AG20443 (cell line): ENCODE measurements at regions not wholly inside any gene's neighbourhood (a gene's known extent, or its start where the extent isn't known, plus 50 kb on each side); places are given as distances from the start of the nearest gene placed in this dataset.
"Not testable (repeated sequence)": the region's sequence is repeated elsewhere in the genome, so short reads cannot be mapped to it uniquely, and the experiment has no call there.

Experiments
- DNase-seq: peaks from one replicate; pipeline ENCODE4 v3.0.0; 2012; ENCODE audit warnings: low spot score, mixed read lengths

DNA sequence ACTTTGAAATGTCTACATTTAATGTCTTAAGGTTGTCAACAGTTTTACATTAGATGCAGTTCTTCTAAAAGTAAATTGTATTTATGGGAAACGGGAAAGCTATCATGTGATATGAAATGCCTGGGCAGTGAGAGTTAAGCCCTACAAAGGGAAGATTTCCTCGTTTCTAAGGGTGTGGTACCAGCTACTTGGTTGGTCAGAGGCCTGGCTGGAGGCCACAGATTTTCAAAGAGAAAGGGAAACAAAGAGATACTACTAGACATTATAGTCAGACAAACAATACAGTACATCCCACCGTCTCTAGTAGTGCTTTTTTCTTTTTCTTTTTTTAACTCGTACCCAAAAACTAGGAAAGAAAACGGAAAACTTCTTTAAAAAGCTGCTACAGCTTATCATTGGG is 467.8 kb downstream of the PCDH7 start:
- peak; percentile 9 for DNase-seq

DNA sequence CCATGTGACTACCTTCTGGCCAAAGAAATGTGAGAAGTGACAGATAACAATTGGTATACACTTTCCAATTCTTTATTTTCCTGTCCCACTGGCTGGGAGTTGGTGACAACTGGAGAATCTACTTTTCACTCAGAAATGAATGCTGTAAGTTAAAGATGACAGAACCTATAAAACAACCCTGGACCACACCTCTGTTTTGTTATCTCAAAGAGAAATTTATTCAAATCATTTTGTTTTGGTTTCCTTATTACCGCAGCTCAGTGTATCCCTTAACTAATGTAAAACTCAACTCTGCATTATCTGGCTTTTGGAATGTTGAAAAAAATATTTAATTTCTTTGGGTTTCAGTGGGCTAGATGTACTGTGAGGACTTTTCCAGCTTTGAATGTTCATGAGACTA is 469.8 kb downstream of the PCDH7 start:
- no peak for DNase-seq

DNA sequence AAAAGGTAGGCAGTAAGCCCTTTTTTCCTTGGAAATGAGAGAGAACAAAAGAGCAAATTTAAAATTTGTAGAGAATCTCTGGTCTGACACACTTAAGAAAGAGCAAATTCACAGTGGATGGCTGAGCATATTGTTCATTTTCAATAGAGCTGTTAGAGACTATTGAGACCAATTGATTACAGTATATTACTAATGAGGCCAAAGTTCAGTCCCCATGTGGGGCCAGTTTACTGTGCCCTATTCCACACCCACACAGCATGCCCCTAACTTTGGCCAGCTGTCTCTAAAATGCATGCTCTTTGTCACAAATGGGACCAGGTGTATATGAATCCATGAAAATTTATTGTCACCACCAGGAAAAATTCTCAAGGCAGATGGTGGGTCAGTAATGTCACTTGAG is 470.5 kb downstream of the PCDH7 start:
- no peak for DNase-seq

DNA sequence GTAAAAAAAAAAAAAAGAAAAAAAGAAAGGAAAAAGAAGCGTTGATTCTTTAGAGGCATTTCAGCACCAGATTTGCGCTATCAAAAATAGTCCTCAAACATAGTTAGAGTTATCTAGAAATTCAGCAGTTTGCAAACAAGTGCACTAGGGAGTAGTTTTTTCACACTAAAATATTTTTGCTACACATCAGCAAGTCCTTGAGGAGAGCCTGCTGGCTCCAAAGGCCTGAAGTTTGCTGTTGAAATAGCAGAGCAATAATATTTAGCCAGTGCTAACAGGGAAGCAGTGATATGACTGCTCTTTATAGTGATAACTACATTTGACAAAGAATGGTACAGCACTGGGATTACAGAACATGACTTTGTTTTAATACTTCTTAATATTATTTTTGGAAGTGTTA is 472.2 kb downstream of the PCDH7 start:
- DNase-seq: no peak

DNA sequence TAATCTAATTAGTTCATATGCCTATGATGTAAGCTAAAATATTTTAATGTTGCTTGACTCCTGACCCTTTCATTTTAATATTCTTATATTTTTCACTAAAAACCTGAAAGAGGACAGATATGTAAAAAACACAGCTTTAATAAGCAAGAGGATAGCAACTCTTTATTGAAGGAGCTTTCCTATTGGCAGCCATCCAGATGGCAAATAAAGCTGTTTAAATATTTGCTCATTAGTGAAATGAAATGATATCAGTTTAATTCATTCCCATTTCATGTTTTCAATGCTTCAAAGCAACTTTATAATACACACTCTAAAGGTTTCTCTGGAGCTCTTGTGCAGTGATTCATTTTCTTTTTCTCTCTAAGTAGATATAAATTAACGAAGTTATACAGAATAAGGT is 473.4 kb downstream of the PCDH7 start:
- no peak for DNase-seq

DNA sequence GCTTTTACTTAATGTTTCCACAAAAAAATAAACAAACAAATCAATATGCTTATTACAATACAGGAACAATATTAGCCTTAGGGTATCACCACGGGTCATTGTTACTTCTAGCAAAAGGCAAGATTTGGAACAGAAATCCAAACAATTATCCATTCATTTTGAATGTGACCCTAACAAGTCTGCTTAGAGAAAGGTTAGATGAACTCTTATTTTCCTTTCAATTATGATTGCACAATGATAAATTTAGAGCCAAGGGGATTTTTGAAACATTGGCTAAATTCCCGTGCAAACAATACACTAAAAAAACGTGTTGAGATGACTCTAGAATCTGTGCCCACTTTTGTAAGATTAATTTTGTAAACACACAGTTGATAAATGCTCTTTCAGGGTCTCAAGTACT is 474.7 kb downstream of the PCDH7 start:
- DNase-seq: no peak

DNA sequence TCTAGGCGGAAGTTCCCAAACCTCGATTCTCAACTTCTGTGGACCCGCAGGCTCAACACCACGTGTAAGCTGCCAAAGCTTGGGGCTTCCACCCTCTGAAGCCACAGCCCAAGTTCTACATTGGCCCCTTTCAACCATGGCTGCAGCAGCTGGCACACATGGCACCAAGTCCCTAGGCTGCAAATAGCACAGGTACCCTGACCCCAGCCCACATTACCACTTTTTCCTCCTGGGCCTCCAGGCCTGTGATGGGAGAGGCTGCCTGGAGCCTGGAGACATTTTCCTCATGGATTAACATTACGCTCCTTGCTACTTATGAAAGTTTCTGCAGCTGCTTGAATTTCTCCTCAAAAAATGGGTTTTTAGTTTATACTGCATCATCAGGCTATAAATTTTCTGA is 479.5 kb downstream of the PCDH7 start:
- no peak for DNase-seq

DNA sequence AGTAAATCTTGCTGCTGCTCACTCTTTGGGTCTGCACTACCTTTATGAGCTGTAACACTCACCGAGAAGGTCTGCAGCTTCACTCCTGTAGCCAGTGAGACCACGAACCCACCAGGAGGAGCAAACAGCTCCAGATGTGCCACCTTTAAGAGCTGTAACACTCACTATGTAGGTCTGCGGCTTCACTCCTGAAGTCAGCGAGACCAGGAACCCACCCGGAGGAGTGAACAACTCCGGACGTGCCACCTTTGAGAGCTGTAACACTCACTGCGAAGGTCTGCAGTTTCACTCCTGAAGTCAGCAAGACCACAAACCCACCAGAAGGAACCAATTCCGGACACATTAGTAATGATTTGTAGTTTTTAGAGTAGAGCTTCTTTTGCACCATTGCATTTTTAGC is 481.9 kb downstream of the PCDH7 start:
- not testable (repeated sequence) for DNase-seq

DNA sequence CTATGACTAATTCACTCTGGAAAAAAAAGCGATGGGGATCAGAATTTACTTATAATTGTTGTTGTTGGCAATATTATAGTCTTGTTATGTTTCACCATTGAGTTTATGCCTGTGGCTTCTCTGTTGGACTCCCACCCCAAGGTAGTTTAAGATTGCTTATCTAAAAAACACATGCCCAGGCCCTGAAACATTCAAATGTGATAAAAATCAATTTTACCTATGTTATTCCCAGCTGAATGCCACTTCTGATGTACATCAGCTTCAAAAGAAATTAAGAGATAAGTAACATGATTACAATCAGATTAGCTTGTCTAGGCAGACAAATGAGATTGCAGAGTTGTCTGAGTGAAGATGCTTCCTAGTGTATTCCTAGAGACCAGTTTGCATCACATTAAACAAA is 484.7 kb downstream of the PCDH7 start:
- DNase-seq: no peak

DNA sequence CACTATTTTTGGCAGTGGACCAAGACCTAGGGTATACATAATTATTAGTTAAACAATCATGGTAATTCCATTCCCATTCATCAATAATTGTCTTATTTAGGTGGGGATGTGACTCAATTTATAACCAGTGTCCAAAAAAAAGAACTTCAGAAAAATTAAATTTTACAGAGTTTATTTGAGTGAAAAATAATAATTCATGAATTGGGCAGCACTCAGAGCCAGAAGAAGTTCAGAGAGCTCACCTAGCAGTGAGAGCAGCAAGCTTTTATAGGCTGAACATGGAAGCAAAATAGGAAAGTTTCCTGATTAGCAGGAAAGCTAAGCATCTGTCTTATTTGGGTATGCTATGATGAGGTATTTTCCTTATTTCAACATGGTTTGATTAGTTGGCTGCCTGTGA is 500.8 kb downstream of the PCDH7 start:
- DNase-seq: no peak

DNA sequence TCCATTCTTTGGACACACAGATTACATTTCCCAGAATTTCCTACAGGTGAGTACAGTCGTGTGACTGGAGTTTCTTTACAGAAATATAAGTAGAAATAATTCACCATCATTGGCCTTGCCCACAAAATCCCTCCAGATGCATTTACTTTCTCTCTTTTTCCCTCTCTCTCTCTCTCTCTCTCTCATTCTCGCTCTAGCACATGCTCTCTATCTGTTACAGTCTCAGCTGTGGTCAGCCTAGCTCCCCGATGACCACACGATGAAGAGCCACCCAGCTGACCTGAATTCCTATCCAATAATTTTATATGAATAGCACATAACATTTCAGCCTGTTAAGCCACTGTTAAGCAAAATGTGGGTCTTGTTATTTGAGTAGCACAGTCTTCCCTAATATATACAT is 507.9 kb downstream of the PCDH7 start:
- DNase-seq: no peak

DNA sequence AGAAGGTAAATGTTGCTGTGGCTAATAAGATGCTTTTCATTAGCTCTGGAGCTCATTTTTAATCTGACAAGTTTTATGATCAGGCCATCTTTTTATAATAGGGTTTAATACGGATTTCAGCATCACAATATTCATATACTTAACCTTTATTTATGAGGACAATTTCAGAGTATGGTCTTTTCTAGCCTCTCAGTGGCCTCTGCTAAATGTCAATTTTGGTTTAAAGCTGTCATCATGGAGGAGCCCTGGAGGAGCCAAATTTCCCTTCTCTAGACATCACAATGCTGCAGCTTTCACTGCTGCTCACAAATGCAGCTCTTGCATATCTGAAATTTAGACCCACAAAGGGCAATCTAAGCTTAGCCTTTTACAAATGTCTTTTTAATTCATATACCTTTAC is 510.4 kb downstream of the PCDH7 start:
- DNase-seq: no peak

DNA sequence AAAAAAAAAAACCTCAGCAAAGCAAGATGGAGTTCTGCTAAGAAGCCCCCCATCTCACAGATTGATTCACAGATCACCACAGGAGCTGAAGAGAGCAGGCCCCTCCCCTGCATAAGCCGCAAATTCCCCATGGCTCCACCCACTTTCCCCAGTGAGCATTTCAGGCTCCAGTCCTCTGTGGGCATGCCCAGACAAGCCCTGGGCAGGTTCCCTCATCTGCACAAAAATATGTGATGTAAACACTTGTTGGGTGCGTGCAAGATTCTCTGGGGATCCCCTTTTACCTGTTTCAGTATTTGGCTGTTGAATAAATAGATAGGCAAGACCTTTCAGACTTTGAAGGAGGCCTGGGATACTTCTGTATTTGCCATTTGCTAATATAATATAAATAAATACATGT is 514.3 kb downstream of the PCDH7 start:
- DNase-seq: no peak

DNA sequence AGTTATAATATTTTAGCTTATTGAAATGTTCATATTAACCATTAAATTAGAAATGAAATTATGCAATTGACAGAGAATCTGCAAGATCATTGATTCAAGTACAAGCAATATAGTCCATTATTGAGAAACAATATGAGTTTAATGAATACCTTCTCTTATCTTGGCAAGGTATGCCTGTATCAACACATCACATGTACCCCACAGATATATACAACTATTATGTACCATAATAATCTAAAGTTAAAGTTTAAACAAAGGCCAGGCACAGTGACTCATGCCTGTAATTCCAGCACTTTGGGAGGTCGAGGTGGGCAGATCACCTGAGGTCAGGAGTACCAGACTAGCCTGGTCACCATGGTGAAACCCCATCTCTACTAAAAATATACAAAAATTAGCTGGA is 514.7 kb downstream of the PCDH7 start:
- no peak for DNase-seq

DNA sequence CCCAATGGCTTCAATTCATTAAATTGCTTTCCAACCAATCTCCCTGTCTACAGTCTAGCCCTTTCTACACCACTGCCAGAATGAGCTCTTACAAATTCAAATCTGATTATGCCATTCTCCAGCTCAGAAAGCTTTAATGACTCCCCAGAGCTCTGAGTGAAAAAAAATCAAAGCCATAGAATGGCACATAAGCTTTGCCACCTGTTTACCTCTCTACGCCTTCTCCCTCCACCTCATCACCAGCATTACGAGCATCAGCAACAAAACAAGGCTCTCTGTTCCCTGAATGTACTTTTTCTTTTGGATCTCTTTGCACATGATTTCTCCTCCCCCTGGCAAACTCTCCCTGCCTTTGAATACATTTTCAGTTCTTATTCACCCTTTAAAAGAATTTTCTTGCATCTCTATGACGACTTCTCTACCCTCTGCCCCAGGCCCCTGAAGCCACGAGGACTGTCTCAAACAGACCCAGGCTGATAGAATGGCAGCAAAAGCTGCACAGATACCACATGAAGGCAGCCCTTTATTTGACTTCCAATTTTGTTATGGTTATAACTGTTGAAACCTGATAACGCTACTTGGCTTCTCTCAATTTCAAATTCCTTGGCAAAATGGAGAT is 516.0 kb downstream of the PCDH7 start:
- DNase-seq: no peak

DNA sequence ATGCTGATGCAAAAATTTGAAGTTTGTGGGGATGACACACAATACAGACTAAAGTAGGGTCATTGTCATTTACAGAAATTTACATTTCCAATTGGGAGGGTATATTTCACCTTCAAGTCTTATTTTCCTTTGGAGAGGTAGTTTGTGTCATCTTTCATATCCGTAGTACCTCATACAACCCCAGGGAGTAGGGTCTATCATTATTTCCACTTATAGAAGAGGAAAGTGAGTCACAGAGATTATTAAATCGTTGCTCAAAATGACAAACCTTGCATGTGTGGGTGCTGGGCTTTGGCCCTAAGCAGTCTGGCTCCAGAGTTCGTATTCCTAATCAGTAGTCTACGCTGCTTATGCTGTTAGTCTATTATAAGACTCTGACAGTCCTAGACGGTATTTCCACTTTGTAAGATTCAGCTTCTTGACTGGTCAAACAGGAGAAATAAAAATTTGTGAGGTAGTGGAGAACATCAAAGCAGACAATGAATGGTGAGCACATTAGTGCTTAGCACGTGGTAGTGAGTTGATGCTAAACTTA is 516.5 kb downstream of the PCDH7 start:
- DNase-seq: no peak

DNA sequence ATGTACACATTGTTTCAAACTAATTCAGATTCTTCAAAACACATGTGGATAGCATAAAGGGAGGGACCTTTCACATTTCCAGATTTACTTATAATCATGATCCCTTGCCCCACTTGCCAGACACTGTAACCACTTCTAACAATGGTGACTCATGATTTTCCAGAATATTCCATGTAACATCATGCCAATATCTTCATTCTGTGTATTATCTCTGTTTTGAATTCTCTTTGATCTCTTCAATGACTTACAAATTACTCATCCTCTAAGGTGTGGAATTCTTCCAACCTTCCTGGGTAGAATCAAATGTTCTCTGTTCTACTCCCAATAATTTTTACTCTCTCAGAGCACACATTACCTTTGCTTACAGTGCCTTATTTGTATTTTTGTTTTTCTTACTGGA is 517.1 kb downstream of the PCDH7 start:
- DNase-seq: no peak

DNA sequence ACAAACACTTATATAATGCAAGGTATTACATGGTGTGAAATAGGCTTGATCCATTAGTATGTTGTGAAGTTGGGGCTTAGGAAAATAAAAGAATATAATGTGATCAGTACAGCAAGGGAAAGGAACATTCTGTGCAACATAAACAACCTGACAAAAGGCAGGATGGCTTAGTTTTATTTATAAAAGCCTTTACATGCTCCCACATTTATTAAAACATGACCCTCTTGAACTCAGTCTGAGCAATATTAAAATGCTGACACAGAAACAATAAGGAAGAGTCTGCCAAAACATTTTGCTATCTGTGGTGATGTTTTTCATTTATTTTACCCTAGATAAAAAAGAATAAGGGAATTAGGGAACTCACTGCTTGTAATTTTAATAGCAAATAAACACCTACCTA is 519.7 kb downstream of the PCDH7 start:
- DNase-seq: no peak

DNA sequence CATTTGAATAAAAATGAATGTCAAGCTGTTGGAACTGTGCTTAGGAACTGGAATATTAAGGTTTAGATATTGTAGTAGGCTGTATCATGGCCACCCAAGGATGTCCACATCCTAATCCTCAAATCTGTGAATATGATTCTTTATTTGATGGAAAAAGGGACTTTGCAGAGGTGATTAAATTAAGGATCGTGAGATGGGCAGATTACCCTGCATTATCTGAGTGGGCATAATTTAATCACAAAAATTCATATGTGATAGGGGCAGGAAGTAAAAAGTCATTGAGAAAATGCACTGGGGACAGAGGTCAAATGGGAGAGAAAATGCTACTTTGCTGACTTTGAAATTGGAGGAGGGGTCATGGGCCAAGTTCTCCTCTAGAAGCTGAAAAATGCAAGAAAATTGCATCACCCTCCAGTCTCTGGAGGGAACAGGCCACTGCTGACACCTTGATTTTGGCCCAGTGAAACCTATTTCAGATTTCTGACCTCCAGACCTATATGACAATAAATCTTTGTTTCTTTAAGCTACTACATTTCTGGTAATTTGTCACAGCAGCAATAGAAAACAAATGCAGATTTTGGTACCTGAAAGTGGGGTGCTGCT is 521.4 kb downstream of the PCDH7 start:
- DNase-seq: no peak

DNA sequence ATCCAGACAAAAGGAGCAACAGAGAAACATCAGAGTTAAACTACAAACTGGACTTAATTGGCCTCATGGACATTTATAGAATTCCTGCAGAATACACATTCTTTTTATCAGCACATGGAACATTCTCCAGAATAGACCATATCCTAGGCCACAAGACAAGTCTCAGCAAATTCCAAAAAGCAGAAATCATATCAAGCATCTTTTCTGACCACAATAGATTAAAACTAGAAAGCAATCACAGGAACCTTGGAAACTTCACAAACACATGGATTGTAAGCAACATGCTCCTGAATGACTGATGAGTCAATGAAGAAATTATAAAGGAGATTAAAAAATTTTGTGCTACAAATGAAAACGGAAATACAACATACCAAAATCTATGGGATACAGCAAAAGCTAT is 526.7 kb downstream of the PCDH7 start:
- DNase-seq: no peak

DNA sequence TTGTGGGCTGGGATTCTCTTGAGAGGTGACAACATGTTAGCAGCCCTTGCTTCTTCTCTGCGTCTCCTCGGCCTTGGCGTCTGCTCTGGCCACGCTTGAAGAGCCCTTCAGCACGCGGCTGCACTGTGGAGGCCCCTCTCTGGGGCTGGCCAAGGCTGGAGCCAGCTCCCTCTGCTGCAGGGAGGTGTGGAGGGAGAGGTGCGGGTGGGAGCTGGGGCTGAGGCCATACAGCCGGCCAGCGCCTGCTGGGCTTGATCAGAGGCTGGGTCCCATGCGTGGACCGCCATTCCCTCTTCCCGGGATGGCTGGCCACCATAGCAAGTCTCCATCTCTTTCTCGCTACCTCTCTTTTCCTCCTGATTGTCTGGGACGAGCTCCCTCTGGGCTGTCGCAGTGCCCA is 539.0 kb downstream of the PCDH7 start:
- no peak for DNase-seq

DNA sequence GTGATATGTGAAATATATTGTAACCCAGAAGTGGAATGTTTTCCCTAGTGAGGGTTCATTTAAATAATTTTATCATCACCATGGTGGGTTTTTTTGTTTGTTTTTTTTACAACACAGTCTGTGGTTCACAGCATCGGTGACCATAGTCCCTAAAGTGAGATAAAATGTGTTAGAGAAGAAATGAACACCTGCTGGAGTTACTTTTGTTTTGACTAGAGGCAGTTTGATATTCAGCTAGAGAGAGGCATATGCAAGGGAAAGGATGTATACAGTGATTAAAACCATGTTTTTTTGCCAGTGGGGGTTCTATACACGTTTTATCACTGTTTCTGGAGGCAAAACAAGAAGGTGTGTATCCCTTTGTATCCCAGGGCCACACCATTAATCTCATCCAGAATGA is 541.5 kb downstream of the PCDH7 start:
- no peak for DNase-seq

DNA sequence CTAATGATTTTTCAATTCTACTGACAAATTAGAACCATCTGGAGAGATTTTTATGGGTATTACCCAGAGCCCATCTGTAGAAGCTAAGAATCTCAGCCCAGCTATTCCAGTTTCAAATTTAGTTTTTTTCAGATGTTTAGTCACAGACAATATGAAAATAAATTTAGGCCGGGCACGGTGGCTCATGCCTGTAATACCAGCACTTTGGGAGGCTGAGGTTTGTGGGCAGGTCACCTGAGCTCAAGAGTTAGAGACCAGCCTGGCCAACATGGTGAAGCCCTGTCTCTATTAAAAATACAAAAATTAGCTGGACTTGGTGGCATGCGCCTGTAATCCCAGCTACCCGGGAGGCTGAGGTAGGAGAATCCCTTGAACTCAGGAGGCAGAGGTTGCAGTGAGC is 545.9 kb downstream of the PCDH7 start:
- DNase-seq: peak; percentile 8

DNA sequence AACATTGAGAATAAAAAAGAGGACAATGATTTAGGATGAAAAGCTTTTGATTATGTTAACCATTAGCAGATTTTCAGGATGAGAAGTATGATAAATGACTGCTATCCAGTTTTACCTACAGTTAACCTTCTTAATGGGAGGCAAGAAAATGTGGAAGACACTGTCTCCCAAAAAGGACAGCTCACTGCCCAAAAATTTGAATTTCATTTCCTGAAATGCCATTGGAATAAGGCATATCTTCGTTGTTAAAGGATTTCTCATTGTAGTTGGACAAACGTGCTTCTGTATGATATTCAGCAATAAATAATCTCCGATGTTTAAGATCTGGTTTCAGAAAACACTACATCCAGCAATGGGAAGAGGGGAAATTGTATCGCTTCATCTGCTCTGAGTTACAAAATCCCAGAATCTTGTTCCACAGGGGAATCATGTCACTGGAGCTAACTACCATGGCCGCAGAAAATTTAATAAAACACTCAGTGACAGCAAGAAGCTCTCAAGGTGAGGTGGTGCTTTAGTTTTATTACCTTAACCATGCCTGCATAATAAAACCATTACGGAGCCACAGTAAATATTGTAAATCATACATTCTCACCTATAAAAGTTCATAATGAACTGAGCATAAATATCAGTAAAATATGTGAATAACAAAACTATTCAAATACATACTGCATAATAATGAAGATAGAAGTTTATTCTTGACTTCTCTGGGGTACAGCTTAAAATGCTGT is 552.3 kb downstream of the PCDH7 start:
- DNase-seq: peak; percentile 7
